Panc1 (cell line): ENCODE measurements at regions not wholly inside any gene's neighbourhood (a gene's known extent, or its start where the extent isn't known, plus 50 kb on each side); places are given as distances from the start of the nearest gene placed in this dataset.

Source experiments
- ATAC-seq: fragments of 200-7000 bp; cut with Tn5 transposase; 2 replicates; pipeline ENCODE4 v1.9.1; 2020; ENCODE audit warnings: mild to moderate bottlenecking, moderate library complexity
- BruUV-seq: library from RNA; stranded (reverse); fragments of 400-500 nt; replicated peaks from 2 replicates; lab custom pipeline; 2021; lab: Mats Ljungman, UMichigan
- CTCF ChIA-PET: fragments of 300-600 bp; sonication (Branson Sonifier 250); formaldehyde crosslinking; loops from one replicate; lab custom pipeline; 2022; ENCODE audit warnings: antibody characterized with exemption; lab: Charles Lee
- POLR2A ChIA-PET: fragments of 300-600 bp; sonication (Branson Sonifier 250); formaldehyde crosslinking; loops from one replicate; lab custom pipeline; 2022; ENCODE audit warnings: antibody characterized with exemption; lab: Charles Lee
- DNase-seq: peaks from one replicate; pipeline ENCODE4 v3.0.0-alpha.2; 2010; ENCODE audit warnings: low read depth, low spot score
- H3K27ac ChIP-seq: 2 replicates; pipeline ENCODE4 v1.5.1; 2011; ENCODE audit warnings: mild to moderate bottlenecking, low read length, inconsistent platforms
- H3K27me3 ChIP-seq: fragments of 200-500 bp; sonication (Bioruptor generic); 2 replicates; pipeline ENCODE4 v1.6.0; 2014; ENCODE audit warnings: low read length, inconsistent platforms; ENCODE audit not compliant: control insufficient read depth, insufficient read depth
- H3K36me3 ChIP-seq: fragments of 200-500 bp; sonication (Bioruptor generic); 2 replicates; pipeline ENCODE4 v1.5.1; 2014; ENCODE audit warnings: inconsistent platforms, mild to moderate bottlenecking, low read length, moderate library complexity; ENCODE audit not compliant: control insufficient read depth, insufficient read depth
- H3K4me1 ChIP-seq: 2 replicates; pipeline ENCODE4 v1.5.1; 2011; ENCODE audit warnings: inconsistent platforms, mild to moderate bottlenecking, low read length, moderate library complexity; ENCODE audit not compliant: control insufficient read depth, insufficient read depth
- H3K4me3 ChIP-seq, 2 experiments: 2 replicates each; pipeline ENCODE4 v1.5.1; 2011 to 2012; ENCODE audit warnings: low read depth in 2 of 2, low read length in 2 of 2, mild to moderate bottlenecking in 2 of 2, inconsistent platforms in 1 of 2, moderate library complexity in 1 of 2
- H3K9me3 ChIP-seq: fragments of 200-500 bp; sonication (Bioruptor generic); 2 replicates; pipeline ENCODE4 v1.5.1; 2014; ENCODE audit warnings: low read depth, mild to moderate bottlenecking, inconsistent platforms, low read length, moderate library complexity; ENCODE audit not compliant: control insufficient read depth, insufficient read depth
- CTCF ChIP-seq: fragments of 450-650 bp; IDR thresholded peaks from 2 replicates; pipeline ENCODE4 v1.5.1; 2017; ENCODE audit warnings: mild to moderate bottlenecking
- POLR2AphosphoS5 ChIP-seq: IDR thresholded peaks from 2 replicates; pipeline ENCODE4 v1.6.1; 2012; ENCODE audit warnings: mild to moderate bottlenecking, low read depth, low read length, moderate library complexity
- REST ChIP-seq, 2 experiments: IDR thresholded peaks; 2 replicates each; pipeline ENCODE4 v1.6.1; 2011 to 2012; ENCODE audit warnings: low read depth in 2 of 2, control low read depth in 1 of 2, low read length in 1 of 2, mild to moderate bottlenecking in 1 of 2, moderate library complexity in 1 of 2; ENCODE audit not compliant: insufficient read depth in 1 of 2
- SIN3A ChIP-seq: IDR thresholded peaks from 2 replicates; pipeline ENCODE4 v1.6.1; 2012; ENCODE audit warnings: low read depth, mild to moderate bottlenecking, low read length, moderate library complexity, borderline replicate concordance; ENCODE audit not compliant: insufficient read depth
- TCF7L2 ChIP-seq: IDR thresholded peaks from 2 replicates; pipeline ENCODE4 v1.6.1; 2011; ENCODE audit warnings: mild to moderate bottlenecking, low read depth, low read length, inconsistent platforms
- in situ Hi-C: cut with HindIII; loops from 2 replicates; pipeline ENCODE4 v1.10.0; 2016; ENCODE audit warnings: low sequenced_read_pairs, low pct_unique_long_range_greater_than_20kb
- intact Hi-C: fragments of 100-400 bp; cut with micrococcal nuclease; formaldehyde crosslinking; loops from one replicate; pipeline ENCODE4 v1.10.0; 2022; ENCODE audit not compliant: unreplicated experiment

GRCh38 chr4:184929476-184929875 lies 88.8 kb upstream of the HELT start:
- H3K36me3 ChIP-seq: no peaks in the 10 kb centered on the region
- no peaks in the 10 kb centered on the region for H3K9me3 ChIP-seq
- ChIA-PET CTCF (no interaction called here), POLR2A (no interaction called here)
- in situ Hi-C loops (no loop called here), intact Hi-C loops (no loop called here)
- H3K27me3 ChIP-seq: no peaks in the 10 kb centered on the region
- TF ChIP-seq CTCF: no peak
- no peak for TF ChIP-seq POLR2AphosphoS5
- no peak for TF ChIP-seq REST (IDR thresholded peaks at IDR 0.05; ENCODE audit: insufficient read depth in 1 of 2, low read depth in 2 of 2, low read length in 1 of 2)
- TF ChIP-seq TCF7L2: no peak
- TF ChIP-seq SIN3A: no peak
- ATAC-seq: no peak
- no peak overlapping the region for H3K4me3 ChIP-seq
- DNase-seq: no peak
- no peak overlapping the region for H3K27ac ChIP-seq
- no TSS peak for BruUV-seq
- H3K4me1 ChIP-seq: no peaks in the 10 kb centered on the region

GRCh38 chr4:184930026-184930425 lies 88.3 kb upstream of the HELT start:
- CTCF ChIA-PET: no interaction called here

More at GRCh38 chr4:184930026-184930425, 88.3 kb upstream of the HELT start:
- BruUV-seq: no TSS peak
- Histone ChIP-seq H3K27ac (no peak overlapping the region), H3K27me3 (no peaks in the 10 kb centered on the region), H3K4me1 (no peaks in the 10 kb centered on the region), H3K9me3 (no peaks in the 10 kb centered on the region), H3K4me3 (no peak overlapping the region), H3K36me3 (no peaks in the 10 kb centered on the region)
- TF ChIP-seq CTCF (no peak), POLR2AphosphoS5 (no peak)
- ATAC-seq (no peak), DNase-seq (no peak)
- intact Hi-C loops (no loop called here), in situ Hi-C loops (no loop called here)
- POLR2A ChIA-PET: no interaction called here
